GM23338 (cell line): ENCODE measurements at regions not wholly inside any gene's neighbourhood (a gene's known extent, or its start where the extent isn't known, plus 50 kb on each side); places are given as distances from the start of the nearest gene placed in this dataset.

Experiments used
- CREB1 ChIP-seq: fragments of 250-450 bp; sonication (Bioruptor Pico); IDR thresholded peaks from 2 replicates; pipeline ENCODE4 v1.5.0; 2020; ENCODE audit warnings: low read depth, mild to moderate bottlenecking, moderate library complexity
- CTCF ChIP-seq, 2 experiments: fragments of 200-600 bp in 1 of 2; sonication (generic) in 1 of 2; conservative IDR thresholded peaks; 2 replicates each; pipeline versions ENCODE4 v1.5.1 to v1.6.1; 2016 to 2017; ENCODE audit warnings: antibody characterized with exemption in 2 of 2, low read depth in 2 of 2, mild to moderate bottlenecking in 2 of 2, moderate library complexity in 1 of 2
- EZH2 ChIP-seq: fragments of 200-600 bp; sonication (generic); IDR thresholded peaks from one replicate; pipeline ENCODE4 v1.8.0; 2017; ENCODE audit warnings: antibody characterized with exemption, mild to moderate bottlenecking, low read depth; ENCODE audit not compliant: unreplicated experiment
- EZH2phosphoT487 ChIP-seq: fragments of 200-600 bp; sonication (generic); IDR thresholded peaks from one replicate; pipeline ENCODE4 v1.8.1; 2018; ENCODE audit warnings: antibody characterized with exemption; ENCODE audit not compliant: unreplicated experiment
- JUNB ChIP-seq: IDR thresholded peaks from one replicate; pipeline ENCODE4 v1.6.1; 2016; ENCODE audit warnings: antibody characterized with exemption; ENCODE audit not compliant: unreplicated experiment
- NANOG ChIP-seq: IDR thresholded peaks from 2 replicates; pipeline ENCODE4 v1.6.1; 2016; ENCODE audit warnings: antibody characterized with exemption, borderline replicate concordance
- POLR2AphosphoS5 ChIP-seq: IDR thresholded peaks from 2 replicates; pipeline ENCODE4 v1.6.1; 2016; ENCODE audit warnings: antibody characterized with exemption, low read depth
- ZNF114 ChIP-seq: fragments of 250-450 bp; sonication (Bioruptor Pico); IDR thresholded peaks from 2 replicates; pipeline ENCODE4 v1.5.0; 2020; ENCODE audit warnings: mild to moderate bottlenecking, moderate library complexity
- ZNF331 ChIP-seq: fragments of 250-450 bp; sonication (Bioruptor Pico); IDR thresholded peaks from 2 replicates; pipeline ENCODE4 v1.5.0; 2020; ENCODE audit warnings: low read depth, mild to moderate bottlenecking, moderate library complexity
- TF ChIP-seq, protein P1 (sequence below): IDR thresholded peaks from 2 replicates; pipeline ENCODE4 v1.6.1; 2016; ENCODE audit warnings: antibody characterized with exemption
- TF ChIP-seq, protein P2 (sequence below): IDR thresholded peaks from one replicate; pipeline ENCODE4 v1.6.1; 2018; ENCODE audit warnings: antibody characterized with exemption; ENCODE audit not compliant: unreplicated experiment

GRCh38 chr19:30254789-30255188 lies 117.4 kb upstream of the ZNF536 start:
- TF ChIP-seq POLR2AphosphoS5 (no peak), CTCF (conservative IDR thresholded peaks at IDR 0.05; ENCODE audit: low read depth in 2 of 2) (no peak), CREB1 (CRISPR knock-in tag) (no peak), ZNF331 (CRISPR knock-in tag) (no peak), ZNF114 (no peak), EZH2 (no peak), EZH2phosphoT487 (no peak), NANOG (no peak), JUNB (no peak)
- TF ChIP-seq, protein P1, sequence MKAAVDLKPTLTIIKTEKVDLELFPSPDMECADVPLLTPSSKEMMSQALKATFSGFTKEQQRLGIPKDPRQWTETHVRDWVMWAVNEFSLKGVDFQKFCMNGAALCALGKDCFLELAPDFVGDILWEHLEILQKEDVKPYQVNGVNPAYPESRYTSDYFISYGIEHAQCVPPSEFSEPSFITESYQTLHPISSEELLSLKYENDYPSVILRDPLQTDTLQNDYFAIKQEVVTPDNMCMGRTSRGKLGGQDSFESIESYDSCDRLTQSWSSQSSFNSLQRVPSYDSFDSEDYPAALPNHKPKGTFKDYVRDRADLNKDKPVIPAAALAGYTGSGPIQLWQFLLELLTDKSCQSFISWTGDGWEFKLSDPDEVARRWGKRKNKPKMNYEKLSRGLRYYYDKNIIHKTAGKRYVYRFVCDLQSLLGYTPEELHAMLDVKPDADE: no peak
- TF ChIP-seq, protein P2, sequence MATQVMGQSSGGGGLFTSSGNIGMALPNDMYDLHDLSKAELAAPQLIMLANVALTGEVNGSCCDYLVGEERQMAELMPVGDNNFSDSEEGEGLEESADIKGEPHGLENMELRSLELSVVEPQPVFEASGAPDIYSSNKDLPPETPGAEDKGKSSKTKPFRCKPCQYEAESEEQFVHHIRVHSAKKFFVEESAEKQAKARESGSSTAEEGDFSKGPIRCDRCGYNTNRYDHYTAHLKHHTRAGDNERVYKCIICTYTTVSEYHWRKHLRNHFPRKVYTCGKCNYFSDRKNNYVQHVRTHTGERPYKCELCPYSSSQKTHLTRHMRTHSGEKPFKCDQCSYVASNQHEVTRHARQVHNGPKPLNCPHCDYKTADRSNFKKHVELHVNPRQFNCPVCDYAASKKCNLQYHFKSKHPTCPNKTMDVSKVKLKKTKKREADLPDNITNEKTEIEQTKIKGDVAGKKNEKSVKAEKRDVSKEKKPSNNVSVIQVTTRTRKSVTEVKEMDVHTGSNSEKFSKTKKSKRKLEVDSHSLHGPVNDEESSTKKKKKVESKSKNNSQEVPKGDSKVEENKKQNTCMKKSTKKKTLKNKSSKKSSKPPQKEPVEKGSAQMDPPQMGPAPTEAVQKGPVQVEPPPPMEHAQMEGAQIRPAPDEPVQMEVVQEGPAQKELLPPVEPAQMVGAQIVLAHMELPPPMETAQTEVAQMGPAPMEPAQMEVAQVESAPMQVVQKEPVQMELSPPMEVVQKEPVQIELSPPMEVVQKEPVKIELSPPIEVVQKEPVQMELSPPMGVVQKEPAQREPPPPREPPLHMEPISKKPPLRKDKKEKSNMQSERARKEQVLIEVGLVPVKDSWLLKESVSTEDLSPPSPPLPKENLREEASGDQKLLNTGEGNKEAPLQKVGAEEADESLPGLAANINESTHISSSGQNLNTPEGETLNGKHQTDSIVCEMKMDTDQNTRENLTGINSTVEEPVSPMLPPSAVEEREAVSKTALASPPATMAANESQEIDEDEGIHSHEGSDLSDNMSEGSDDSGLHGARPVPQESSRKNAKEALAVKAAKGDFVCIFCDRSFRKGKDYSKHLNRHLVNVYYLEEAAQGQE: no peak
